Activated CD8-positive, alpha-beta memory T cell treated with anti-CD3 and anti-CD28 coated beads, Interleukin-2, amount 10 ng/mL, durations not matched to agents 7 days and 5 days (primary cell): ENCODE measurements at regions not wholly inside any gene's neighbourhood (a gene's known extent, or its start where the extent isn't known, plus 50 kb on each side); places are given as distances from the start of the nearest gene placed in this dataset.
"Not testable (repeated sequence)": the region's sequence is repeated elsewhere in the genome, so short reads cannot be mapped to it uniquely, and the experiment has no call there.

Experiments used
- ATAC-seq: fragments of 150-1000 bp; cut with Tn5 transposase; one replicate; pipeline ENCODE4 v1.10.0; 2021; ENCODE audit warnings: moderate library complexity
- CTCF ChIA-PET: fragments of 350-600 bp; sonication (Branson Sonifier 250); formaldehyde crosslinking; loops from one replicate; lab custom pipeline; 2021; ENCODE audit warnings: antibody characterized with exemption; lab: Charles Lee
- DNase-seq: peaks from one replicate; pipeline ENCODE4 v3.0.0-alpha.2; 2020
- H3K27ac Mint-ChIP-seq: one replicate; pipeline ENCODE4 v1.8.0; 2021; ENCODE audit warnings: mild to moderate bottlenecking, mixed read lengths
- H3K27me3 Mint-ChIP-seq: one replicate; pipeline ENCODE4 v1.8.0; 2021; ENCODE audit warnings: mixed read lengths
- H3K36me3 Mint-ChIP-seq: one replicate; pipeline ENCODE4 v1.8.0; 2021; ENCODE audit warnings: mild to moderate bottlenecking, mixed read lengths
- H3K4me1 Mint-ChIP-seq: one replicate; pipeline ENCODE4 v1.8.0; 2021; ENCODE audit warnings: mixed read lengths
- H3K4me3 Mint-ChIP-seq: one replicate; pipeline ENCODE4 v1.8.0; 2021; ENCODE audit warnings: mild to moderate bottlenecking, moderate library complexity, mixed read lengths
- H3K9me3 Mint-ChIP-seq: one replicate; pipeline ENCODE4 v1.8.0; 2022; ENCODE audit warnings: low read depth, mixed read lengths

- H3K27ac Mint-ChIP-seq: no peak overlapping the region
- H3K4me1 Mint-ChIP-seq: no peaks in the 10 kb centered on the region
- no peaks in the 10 kb centered on the region for H3K36me3 Mint-ChIP-seq
- no peaks in the 10 kb centered on the region for H3K9me3 Mint-ChIP-seq
- DNase-seq (no peak), ATAC-seq (no peak)
- no peak overlapping the region for H3K4me3 Mint-ChIP-seq
- CTCF ChIA-PET: no interaction called here
- H3K27me3 Mint-ChIP-seq: no peaks in the 10 kb centered on the region
Measured at GRCh38 chr3:144815655-144816054, 844.0 kb downstream of the DIPK2A start.

DNA sequence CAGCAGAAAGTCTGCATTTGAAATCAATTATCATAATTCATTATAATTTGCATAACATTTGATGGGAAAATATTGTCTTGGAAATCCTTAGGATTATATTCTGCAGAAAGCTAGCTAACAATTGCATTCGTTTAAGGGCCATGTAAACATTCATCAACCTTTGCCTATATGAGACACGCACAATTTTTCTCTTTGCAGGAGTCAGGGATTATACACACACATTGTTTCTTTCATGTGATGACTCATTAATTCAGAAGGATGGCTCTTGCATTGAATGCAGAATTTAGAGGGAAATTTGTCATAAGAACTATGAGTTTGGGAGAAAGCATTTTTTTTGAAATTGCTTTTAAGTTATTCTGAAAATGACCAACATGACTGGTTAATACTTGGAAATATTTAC lies 844.7 kb downstream of the DIPK2A start:
- Mint-ChIP-seq H3K27ac (no peak overlapping the region), H3K27me3 (no peaks in the 10 kb centered on the region), H3K4me1 (no peaks in the 10 kb centered on the region), H3K4me3 (no peak overlapping the region), H3K9me3 (no peaks in the 10 kb centered on the region), H3K36me3 (no peaks in the 10 kb centered on the region)
- CTCF ChIA-PET: no interaction called here
- ATAC-seq (no peak), DNase-seq (no peak)

GRCh38 chr3:144818973-144819372 lies 847.4 kb downstream of the DIPK2A start:
- Mint-ChIP-seq H3K36me3 (no peaks in the 10 kb centered on the region), H3K4me1 (no peaks in the 10 kb centered on the region), H3K27ac (no peak overlapping the region), H3K9me3 (no peaks in the 10 kb centered on the region), H3K4me3 (no peak overlapping the region), H3K27me3 (no peaks in the 10 kb centered on the region)
- no peak for DNase-seq
- CTCF ChIA-PET: no interaction called here
- ATAC-seq: no peak

DNA sequence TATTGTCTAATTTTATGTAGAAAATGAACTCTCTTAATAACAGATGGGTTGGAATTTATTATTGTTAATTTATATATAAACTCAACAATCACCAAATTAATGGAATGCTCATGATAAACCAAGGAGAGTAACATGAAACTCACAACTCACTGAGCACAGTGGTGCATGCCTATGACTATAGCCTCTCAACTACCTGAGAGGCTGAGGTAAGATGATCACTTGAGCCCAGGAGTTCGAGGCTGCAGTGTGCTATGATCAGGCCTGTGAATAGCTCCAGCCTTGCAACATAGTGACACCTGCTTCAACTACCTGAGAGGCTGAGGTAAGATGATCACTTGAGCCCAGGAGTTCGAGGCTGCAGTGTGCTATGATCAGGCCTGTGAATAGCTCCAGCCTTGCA lies 848.6 kb downstream of the DIPK2A start:
- H3K27ac Mint-ChIP-seq, H3K36me3 Mint-ChIP-seq, DNase-seq, CTCF ChIA-PET, ATAC-seq, H3K27me3 Mint-ChIP-seq, H3K4me1 Mint-ChIP-seq, H3K4me3 Mint-ChIP-seq, H3K9me3 Mint-ChIP-seq: not testable (repeated sequence)

- Mint-ChIP-seq H3K27ac (no peak overlapping the region), H3K4me1 (no peaks in the 10 kb centered on the region), H3K36me3 (no peaks in the 10 kb centered on the region), H3K9me3 (no peaks in the 10 kb centered on the region), H3K4me3 (no peak overlapping the region), H3K27me3 (no peaks in the 10 kb centered on the region)
- DNase-seq: no peak
- no peak for ATAC-seq
- CTCF ChIA-PET: no interaction called here
Measured at GRCh38 chr3:144820726-144821125, 849.1 kb downstream of the DIPK2A start.

DNA sequence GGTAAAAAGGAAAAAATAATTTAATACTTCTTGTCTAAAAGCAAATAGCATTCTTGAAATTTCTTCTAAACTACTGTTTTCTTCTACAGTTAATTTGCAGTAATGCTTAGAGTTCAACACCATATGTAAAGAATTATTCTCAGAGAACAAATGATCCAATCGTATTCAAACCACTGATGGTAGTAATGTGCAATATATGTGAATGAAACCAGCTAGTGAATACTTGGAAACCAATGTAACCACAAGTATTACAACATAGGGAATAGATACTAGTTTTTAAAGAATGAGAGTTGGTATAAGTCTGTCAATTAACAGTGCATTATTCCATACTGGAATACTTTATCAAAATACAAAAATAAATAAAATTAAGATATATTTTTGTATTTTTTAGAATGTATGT lies 850.0 kb downstream of the DIPK2A start:
- Mint-ChIP-seq H3K9me3 (no peaks in the 10 kb centered on the region), H3K4me1 (no peaks in the 10 kb centered on the region), H3K27me3 (no peaks in the 10 kb centered on the region), H3K4me3 (no peak overlapping the region), H3K27ac (no peak overlapping the region), H3K36me3 (no peaks in the 10 kb centered on the region)
- no peak for ATAC-seq
- CTCF ChIA-PET: no interaction called here
- DNase-seq: no peak

- H3K4me1 Mint-ChIP-seq: no peaks in the 10 kb centered on the region
- H3K4me3 Mint-ChIP-seq: no peak overlapping the region
- DNase-seq (no peak), ATAC-seq (no peak)
- H3K27me3 Mint-ChIP-seq: no peaks in the 10 kb centered on the region
- H3K27ac Mint-ChIP-seq: no peak overlapping the region
- no peaks in the 10 kb centered on the region for H3K36me3 Mint-ChIP-seq
- no peaks in the 10 kb centered on the region for H3K9me3 Mint-ChIP-seq
- CTCF ChIA-PET: no interaction called here
Measured at GRCh38 chr3:144822671-144823070, 851.0 kb downstream of the DIPK2A start.

DNA sequence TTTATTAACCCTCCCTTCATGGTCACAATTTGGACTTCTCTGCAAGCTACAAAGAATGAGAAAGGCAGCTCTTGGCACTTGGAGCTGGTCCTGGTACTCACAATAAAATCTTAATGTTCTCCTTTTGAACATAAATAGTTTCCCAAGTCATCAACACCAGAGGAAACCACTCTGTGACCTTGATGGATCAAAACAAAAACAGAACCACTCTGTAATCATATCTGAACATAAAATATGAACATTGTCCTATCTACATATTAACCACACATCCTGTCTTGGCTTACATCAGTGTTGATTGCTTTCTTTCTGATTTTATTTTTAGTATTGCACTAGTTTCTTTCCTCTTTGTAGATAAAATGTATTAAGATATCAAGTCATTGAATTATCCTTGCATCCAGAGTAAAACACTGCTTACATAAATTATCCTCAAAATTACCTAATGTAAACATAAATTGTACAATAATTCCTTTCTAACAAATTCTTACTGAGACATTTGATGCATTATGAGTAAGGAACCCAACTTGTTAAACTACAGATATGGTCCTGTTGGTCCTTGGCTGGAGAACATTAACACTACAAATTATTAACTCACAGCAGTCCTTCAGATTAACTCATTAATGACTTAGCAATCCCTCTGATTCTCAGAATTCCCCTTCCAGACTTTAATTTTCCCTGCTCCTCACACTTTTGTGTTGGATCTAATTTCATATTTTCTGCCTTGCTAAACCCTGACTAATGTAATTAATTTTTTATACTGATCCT lies 860.5 kb downstream of the DIPK2A start:
- Mint-ChIP-seq H3K9me3 (peaks cover 5% of the 10 kb centered on the region), H3K27me3 (no peaks in the 10 kb centered on the region), H3K4me1 (no peaks in the 10 kb centered on the region), H3K4me3 (no peak overlapping the region), H3K36me3 (no peaks in the 10 kb centered on the region), H3K27ac (no peak overlapping the region)
- ATAC-seq (no peak), DNase-seq (no peak)
- CTCF ChIA-PET: no interaction called here

DNA sequence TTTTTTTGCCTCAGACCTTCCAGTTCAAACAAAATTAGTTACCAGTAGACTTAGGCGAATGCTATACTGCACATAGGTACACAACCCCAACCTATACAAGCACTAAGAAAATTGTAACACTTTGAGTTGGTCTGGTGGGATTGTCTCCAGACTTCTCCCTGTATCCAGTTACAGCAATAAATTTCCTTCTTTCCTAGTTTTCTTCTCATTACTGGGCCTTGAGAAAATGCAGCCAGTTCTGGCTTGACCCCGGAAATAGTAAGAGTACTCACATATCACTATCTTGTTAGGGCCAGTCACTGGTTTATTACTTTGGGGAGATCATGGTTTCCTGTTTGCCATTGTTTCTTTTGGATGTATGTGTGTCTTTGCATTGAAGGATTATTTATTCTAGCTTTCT lies 868.4 kb downstream of the DIPK2A start:
- Mint-ChIP-seq H3K27me3 (no peaks in the 10 kb centered on the region), H3K27ac (no peak overlapping the region), H3K36me3 (no peaks in the 10 kb centered on the region), H3K9me3 (peaks cover 3% of the 10 kb centered on the region), H3K4me3 (no peak overlapping the region), H3K4me1 (no peaks in the 10 kb centered on the region)
- DNase-seq (no peak), ATAC-seq (no peak)
- CTCF ChIA-PET: no interaction called here

GRCh38 chr3:144840866-144841265 lies 869.2 kb downstream of the DIPK2A start:
- Mint-ChIP-seq H3K27ac (no peak overlapping the region), H3K4me3 (no peak overlapping the region), H3K4me1 (no peaks in the 10 kb centered on the region), H3K9me3 (peaks cover 3% of the 10 kb centered on the region), H3K36me3 (no peaks in the 10 kb centered on the region), H3K27me3 (no peaks in the 10 kb centered on the region)
- CTCF ChIA-PET: no interaction called here
- DNase-seq (no peak), ATAC-seq (no peak)

DNA sequence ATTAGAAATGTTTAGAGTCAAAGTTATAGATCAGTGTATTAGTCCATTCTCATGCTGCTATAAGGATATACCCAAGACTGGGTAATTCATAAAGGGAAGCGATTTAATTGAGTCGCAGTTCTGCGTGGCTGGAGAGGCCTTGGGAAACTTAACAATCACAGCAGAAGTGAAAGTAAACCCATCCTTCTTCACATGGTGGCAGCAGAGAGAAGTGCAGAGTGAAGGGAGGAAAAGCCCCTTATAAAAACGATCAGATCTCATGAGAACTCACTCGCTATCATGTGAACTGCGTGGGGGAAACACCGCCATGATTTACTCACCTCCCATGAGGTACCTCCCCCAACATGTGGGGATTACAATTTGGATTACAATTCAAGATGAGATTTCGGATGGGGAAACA lies 871.5 kb downstream of the DIPK2A start:
- H3K36me3 Mint-ChIP-seq: no peaks in the 10 kb centered on the region

DNA sequence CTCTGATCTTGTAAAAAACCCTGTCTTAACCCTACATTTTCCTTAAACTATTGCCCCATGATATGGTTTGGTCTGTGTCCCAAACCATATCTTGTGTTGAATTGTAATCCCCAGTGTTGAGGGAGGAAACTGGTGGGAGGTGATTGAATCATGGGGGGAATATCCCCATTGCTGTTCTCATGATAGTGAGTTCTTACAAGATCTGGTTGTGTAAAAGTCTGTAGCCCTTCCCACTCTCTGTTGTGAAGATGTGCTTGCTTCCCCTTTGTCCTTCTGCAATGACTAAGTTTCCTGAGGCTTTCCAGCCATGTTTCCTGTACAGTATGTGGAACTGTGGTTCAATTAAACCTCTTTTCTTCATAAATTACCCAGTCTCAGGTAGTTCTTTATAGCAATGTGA lies 881.4 kb downstream of the DIPK2A start:
- Mint-ChIP-seq H3K27ac (no peak overlapping the region), H3K27me3 (no peaks in the 10 kb centered on the region), H3K36me3 (no peaks in the 10 kb centered on the region), H3K4me1 (no peaks in the 10 kb centered on the region), H3K4me3 (no peak overlapping the region), H3K9me3 (no peaks in the 10 kb centered on the region)
- no peak for ATAC-seq
- DNase-seq: no peak
- CTCF ChIA-PET: no interaction called here

More for the DNA sequence above, 871.5 kb downstream of the DIPK2A start:
- CTCF ChIA-PET: no interaction called here
- Mint-ChIP-seq H3K27me3 (no peaks in the 10 kb centered on the region), H3K9me3 (peaks cover 3% of the 10 kb centered on the region), H3K4me3 (no peak overlapping the region), H3K4me1 (no peaks in the 10 kb centered on the region), H3K27ac (no peak overlapping the region)
- no peak for DNase-seq
- no peak for ATAC-seq

DNA sequence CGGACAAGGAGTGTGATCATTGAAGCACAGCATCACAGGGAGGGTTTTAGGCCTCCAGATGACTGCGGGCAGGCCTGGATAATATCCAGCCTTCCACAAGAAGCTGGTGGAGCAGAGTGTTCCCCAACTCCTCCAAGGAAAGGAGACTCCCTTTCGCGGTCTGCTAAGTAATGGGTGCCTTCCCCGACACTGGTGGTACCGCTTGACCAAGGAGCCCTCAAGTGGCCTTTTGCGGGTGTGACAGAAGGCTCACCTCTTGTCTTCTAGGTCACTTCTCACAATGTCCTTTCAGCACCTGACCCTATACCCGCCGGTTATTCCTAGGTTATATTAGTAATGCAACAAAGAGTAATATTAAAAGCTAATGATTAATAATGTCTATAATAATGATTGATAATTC lies 882.4 kb downstream of the DIPK2A start:
- H3K9me3 Mint-ChIP-seq, CTCF ChIA-PET, ATAC-seq, DNase-seq, H3K4me3 Mint-ChIP-seq, H3K4me1 Mint-ChIP-seq, H3K27ac Mint-ChIP-seq, H3K36me3 Mint-ChIP-seq, H3K27me3 Mint-ChIP-seq: not testable (repeated sequence)

DNA sequence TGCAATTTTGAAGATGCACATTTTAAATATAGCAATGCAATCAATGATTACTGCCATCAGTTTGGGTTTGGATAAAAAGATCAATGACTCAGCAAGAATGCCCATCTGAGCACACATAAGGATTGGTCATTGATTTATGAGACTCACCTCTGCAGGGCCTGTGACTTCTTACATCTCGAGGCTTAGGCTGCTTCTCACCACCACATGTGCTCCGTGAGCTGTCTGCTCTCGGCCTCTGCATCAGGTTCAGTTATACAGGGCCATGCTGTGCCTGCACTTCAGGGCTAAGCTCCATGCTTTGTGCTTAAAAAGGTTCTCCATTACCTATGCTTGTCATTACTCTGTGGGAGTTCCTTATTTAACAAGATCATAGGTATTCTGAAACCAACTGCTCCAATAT lies 887.5 kb downstream of the DIPK2A start:
- no peaks in the 10 kb centered on the region for H3K27me3 Mint-ChIP-seq
- H3K9me3 Mint-ChIP-seq: peaks cover 6% of the 10 kb centered on the region
- no peak overlapping the region for H3K27ac Mint-ChIP-seq
- no peaks in the 10 kb centered on the region for H3K36me3 Mint-ChIP-seq
- DNase-seq (no peak), ATAC-seq (no peak)
- no peaks in the 10 kb centered on the region for H3K4me1 Mint-ChIP-seq
- CTCF ChIA-PET: no interaction called here
- no peak overlapping the region for H3K4me3 Mint-ChIP-seq

- Mint-ChIP-seq H3K4me3 (no peak overlapping the region), H3K27me3 (no peaks in the 10 kb centered on the region), H3K9me3 (peaks cover 6% of the 10 kb centered on the region), H3K27ac (no peak overlapping the region), H3K4me1 (no peaks in the 10 kb centered on the region), H3K36me3 (no peaks in the 10 kb centered on the region)
- DNase-seq (no peak), ATAC-seq (no peak)
- CTCF ChIA-PET: no interaction called here
Measured at GRCh38 chr3:144864646-144865045, 893.0 kb downstream of the DIPK2A start.
